ENCODE measurements at regions not wholly inside any gene's neighbourhood (a gene's known extent, or its start where the extent isn't known, plus 50 kb on each side); places are given as distances from the start of the nearest gene placed in this dataset.
A peak's percentile ranks its signal among the peaks of the same experiment; 100 is the strongest.

GRCh38 chr3:126245811-126246727, 65.7 kb upstream of the ALDH1L1 start:
- Histone ChIP-seq H2BK5ac (ENCODE audit: low read depth, low read length) (no peak overlapping the region), H2BK12ac (ENCODE audit: low read depth, low read length) (0 out of 2 replicates have a peak overlapping the region, but pooled peaks have one; percentile 75), H3K36me3 (ENCODE audit: control insufficient read depth in 2 of 4, insufficient read depth in 4 of 4, low read length in 3 of 4) (no peaks in the 10 kb centered on the region), H3K4me3 (ENCODE audit: extremely low read depth in 1 of 4, insufficient read depth in 2 of 4, low read depth in 3 of 4, low read length in 4 of 4) (no peak overlapping the region), H3K4ac (replicated peaks; ENCODE audit: insufficient read length, low read depth, low read length) (no peak overlapping the region), H4K8ac (ENCODE audit: extremely low read depth, insufficient read depth, low read length) (no peak overlapping the region), H4K5ac (ENCODE audit: insufficient read length, low read depth, low read length) (no peak overlapping the region), H2BK120ac (replicated peaks; ENCODE audit: low read depth, low read length) (no peak overlapping the region), H3K9me3 (ENCODE audit: insufficient read depth in 2 of 2, low read depth in 1 of 2, low read length in 1 of 2) (peaks cover 4 to 13% of the 10 kb centered on the region in 2 experiments; a peak in 3 of 4 replicates), H3K79me2 (ENCODE audit: control insufficient read depth in 1 of 2, insufficient read depth in 2 of 2, low read length in 2 of 2) (no peaks in the 10 kb centered on the region), H3K23me2 (ENCODE audit: low read depth, low read length) (no peaks in the 10 kb centered on the region), H3K79me1 (ENCODE audit: low read depth, low read length) (no peaks in the 10 kb centered on the region), H3K9ac (replicated peaks in 1 of 4; ENCODE audit: extremely low read depth in 1 of 4, low read depth in 3 of 4, low read length in 3 of 4) (no peak overlapping the region), H3K18ac (ENCODE audit: extremely low read depth, low read length) (peak overlapping the region; percentile 48; the same call in 1 of the 2 replicates), H2AK5ac (ENCODE audit: low read depth, low read length) (peak overlapping the region; percentile 53; the same call in 1 of the 2 replicates), H2BK20ac (ENCODE audit: low read length) (no peak overlapping the region), H3K4me2 (ENCODE audit: insufficient read depth in 1 of 2, low read depth in 2 of 2, low read length in 2 of 2) (no peak overlapping the region), H4K91ac (replicated peaks; ENCODE audit: insufficient read length, low read length) (no peak overlapping the region), H2AFZ (ENCODE audit: low read length) (peak overlapping the region; percentile 77), H3K14ac (ENCODE audit: insufficient read length) (no peak overlapping the region), H3K56ac (replicated peaks; ENCODE audit: insufficient read length, low read depth, low read length) (no peak overlapping the region), H3K27ac (ENCODE audit: low read depth, low read length) (no peak overlapping the region), H4K20me1 (replicated peaks in 1 of 2; ENCODE audit: control insufficient read depth in 1 of 2, insufficient read depth in 2 of 2, low read length in 2 of 2) (no peaks in the 10 kb centered on the region), H3K4me1 (replicated peaks in 1 of 4; ENCODE audit: control insufficient read depth in 3 of 4, insufficient read depth in 4 of 4, low read length in 3 of 4) (peaks cover 0 to 2% (median 0%) of the 10 kb centered on the region in 4 experiments; a peak in 2 of 7 replicates), H3K23ac (ENCODE audit: insufficient read length) (no peak overlapping the region), H3K27me3 (replicated peaks in 1 of 4; ENCODE audit: control insufficient read depth in 3 of 4, extremely low read depth in 1 of 4, insufficient read depth in 3 of 4, low read length in 3 of 4) (no peaks in the 10 kb centered on the region), H2BK15ac (ENCODE audit: low read length) (no peak overlapping the region)
- ChIA-PET CTCF (ENCODE audit: partially characterized antibody) (interaction anchor here (0.5 to 2.5 kb wide), 39 partner anchors 10 to 306 kb away, joined by 3 to 9 read pairs (median 3); no protein-coding TSS in a partner anchor), POLR2A (ENCODE audit: partially characterized antibody) (no interaction called here)
- whole genome bisulfite sequencing, 2 experiments (ENCODE audit: extremely low coverage in 1 of 2, insufficient coverage in 1 of 2, insufficient read length in 1 of 2, insufficient replicate concordance in 2 of 2, low coverage in 1 of 2, low lambda C conversion rate in 2 of 2, missing lambda C conversion rate in 1 of 2) = 59% methylated on average over 13 of the region's 14 CpGs; no CpG with 5 or more reads in 1 of the 2 experiments
- DNase-seq (ENCODE audit: low read depth in 1 of 2, low spot score in 2 of 2) = peak in 1 of 2 experiments; percentile 70
- FAIRE-seq = no peak
- TF ChIP-seq EGR1 (IDR thresholded peaks at IDR 0.05; ENCODE audit: borderline replicate concordance, low read depth, low read length) (no peak), NRF1 (IDR thresholded peaks at IDR 0.05; ENCODE audit: low read depth, low read length) (no peak), CEBPB (IDR thresholded peaks at IDR 0.05; ENCODE audit: low read depth, low read length) (no peak), POLR2AphosphoS5 (IDR thresholded peaks at IDR 0.05; ENCODE audit: low read depth, low read length) (no peak), MAFK (IDR thresholded peaks at IDR 0.05; ENCODE audit: low read depth, low read length) (peak; percentile 42; the same call in 1 of the 2 replicates), CTCF (IDR thresholded peaks at IDR 0.05; ENCODE audit: control extremely low read depth in 1 of 3, insufficient read depth in 1 of 3, low read depth in 1 of 3, low read length in 3 of 3) (peak; percentile 58 to 81 (median 76)), HDAC6 (IDR thresholded peaks at IDR 0.05; ENCODE audit: low read depth, low read length) (no peak), RAD21 (IDR thresholded peaks at IDR 0.05 in 1 of 2, conservative IDR thresholded peaks at IDR 0.05 in 1 of 2; ENCODE audit: low read depth in 2 of 2, low read length in 2 of 2) (peak; percentile 48 to 52; a peak in 3 of 4 replicates), POU5F1 (IDR thresholded peaks at IDR 0.05; ENCODE audit: low read depth, low read length) (no peak)
